WERI-Rb-1 (cell line): ENCODE measurements at regions not wholly inside any gene's neighbourhood (a gene's known extent, or its start where the extent isn't known, plus 50 kb on each side); places are given as distances from the start of the nearest gene placed in this dataset.

Source experiments
- DNase-seq: peaks from one replicate; pipeline ENCODE4 v3.0.0-alpha.2; 2020
- H3K27ac ChIP-seq: fragments of 250-450 bp; sonication (Bioruptor Pico); 2 replicates; pipeline ENCODE4 v1.5.1; 2020; ENCODE audit warnings: mild to moderate bottlenecking, moderate library complexity
- H3K27me3 ChIP-seq: fragments of 250-450 bp; sonication (Bioruptor Pico); 2 replicates; pipeline ENCODE4 v1.5.1; 2021; ENCODE audit warnings: mild to moderate bottlenecking, low read depth, moderate library complexity; ENCODE audit not compliant: insufficient read depth, severe bottlenecking
- H3K36me3 ChIP-seq: fragments of 250-450 bp; sonication (Bioruptor Pico); 2 replicates; pipeline ENCODE4 v1.5.1; 2020; ENCODE audit warnings: mild to moderate bottlenecking, moderate library complexity
- H3K4me3 ChIP-seq: 2 replicates; pipeline ENCODE4 v1.5.1; 2011; ENCODE audit warnings: low read depth, mild to moderate bottlenecking, control low read depth, low read length
- H3K9me3 ChIP-seq: fragments of 250-450 bp; sonication (Bioruptor Pico); 2 replicates; pipeline ENCODE4 v1.5.1; 2021; ENCODE audit warnings: mild to moderate bottlenecking, moderate library complexity; ENCODE audit not compliant: severe bottlenecking
- CTCF ChIP-seq: IDR thresholded peaks from 2 replicates; pipeline ENCODE4 v1.5.1; 2011; ENCODE audit warnings: low read depth, mild to moderate bottlenecking, control low read depth, inconsistent platforms, low read length

- H3K36me3 ChIP-seq = no peaks in the 10 kb centered on the region
- H3K9me3 ChIP-seq = no peaks in the 10 kb centered on the region
- TF ChIP-seq CTCF = no peak
- H3K4me3 ChIP-seq = no peak overlapping the region
- no peaks in the 10 kb centered on the region for H3K27me3 ChIP-seq
- H3K27ac ChIP-seq = no peak overlapping the region
- DNase-seq = no peak
Measured at GRCh38 chr6:163814494-163815364, 400.2 kb downstream of the QKI start.

GRCh38 chr6:163813979-163814493 lies 399.5 kb downstream of the QKI start:
- no peaks in the 10 kb centered on the region for H3K27me3 ChIP-seq
- no peak for DNase-seq
- no peak for TF ChIP-seq CTCF
- H3K9me3 ChIP-seq = no peaks in the 10 kb centered on the region
- H3K27ac ChIP-seq = no peak overlapping the region
- no peak overlapping the region for H3K4me3 ChIP-seq
- H3K36me3 ChIP-seq = no peaks in the 10 kb centered on the region

- no peaks in the 10 kb centered on the region for H3K27me3 ChIP-seq
- no peak overlapping the region for H3K27ac ChIP-seq
- TF ChIP-seq CTCF = no peak
- DNase-seq = no peak
- H3K36me3 ChIP-seq = no peaks in the 10 kb centered on the region
- no peaks in the 10 kb centered on the region for H3K9me3 ChIP-seq
- H3K4me3 ChIP-seq = no peak overlapping the region
Measured at GRCh38 chr6:163811317-163811716, 396.8 kb downstream of the QKI start.

GRCh38 chr6:163809364-163809763 lies 394.8 kb downstream of the QKI start:
- TF ChIP-seq CTCF = no peak
- Histone ChIP-seq H3K27ac (0 out of 2 replicates have a peak overlapping the region, but pooled peaks have one; percentile 57), H3K4me3 (no peak overlapping the region), H3K9me3 (no peaks in the 10 kb centered on the region), H3K27me3 (no peaks in the 10 kb centered on the region), H3K36me3 (no peaks in the 10 kb centered on the region)
- no peak for DNase-seq

- H3K4me3 ChIP-seq = peak overlapping the region; percentile 15; the same call in 1 of the 2 replicates
- no peak for TF ChIP-seq CTCF
- no peaks in the 10 kb centered on the region for H3K36me3 ChIP-seq
Measured at GRCh38 chr6:163808871-163809270, 394.4 kb downstream of the QKI start.

More at GRCh38 chr6:163808871-163809270, 394.4 kb downstream of the QKI start:
- no peak for DNase-seq
- Histone ChIP-seq H3K27ac (peak overlapping the region; percentile 57), H3K27me3 (no peaks in the 10 kb centered on the region), H3K9me3 (no peaks in the 10 kb centered on the region)
